CD4-positive, alpha-beta memory T cell (primary cell): ENCODE measurements at regions not wholly inside any gene's neighbourhood (a gene's known extent, or its start where the extent isn't known, plus 50 kb on each side); places are given as distances from the start of the nearest gene placed in this dataset.
"Not testable (repeated sequence)": the region's sequence is repeated elsewhere in the genome, so short reads cannot be mapped to it uniquely, and the experiment has no call there.

Experiments used
- CTCF ChIA-PET: fragments of 350-600 bp; sonication (Branson Sonifier 250); formaldehyde crosslinking; loops from one replicate; lab custom pipeline; 2021; ENCODE audit warnings: inconsistent platforms; ENCODE audit not compliant: partially characterized antibody; lab: Charles Lee
- POLR2A ChIA-PET: fragments of 350-600 bp; sonication (Branson Sonifier 250); formaldehyde crosslinking; loops from one replicate; lab custom pipeline; 2021; ENCODE audit not compliant: partially characterized antibody; lab: Charles Lee
- DNase-seq, 5 donors: peaks; one replicate each; pipeline versions ENCODE4 v3.0.0 to v3.0.0-alpha.2; 2020 to 2022; ENCODE audit warnings: mixed read lengths in 1 of 5
- H3K27ac ChIP-seq: one replicate; pipeline ENCODE4 v1.7.0; 2013; ENCODE audit warnings: low read depth, low read length
- H3K27me3 ChIP-seq: 2 replicates; pipeline ENCODE4 v1.7.0; 2013; ENCODE audit warnings: mild to moderate bottlenecking, low read length, moderate library complexity; ENCODE audit not compliant: insufficient read depth
- H3K36me3 ChIP-seq: 2 replicates; pipeline ENCODE4 v1.7.0; 2013; ENCODE audit warnings: mild to moderate bottlenecking, low read length, moderate library complexity; ENCODE audit not compliant: insufficient read depth
- H3K4me1 ChIP-seq: 2 replicates; pipeline ENCODE4 v1.7.0; 2013; ENCODE audit warnings: mild to moderate bottlenecking, low read length, moderate library complexity; ENCODE audit not compliant: insufficient read depth
- H3K4me3 ChIP-seq, 2 donors: one replicate each; pipeline ENCODE4 v1.7.0; 2013; ENCODE audit warnings: low read length in 2 of 2, mild to moderate bottlenecking in 1 of 2
- H3K9me3 ChIP-seq, 2 donors: one replicate each; pipeline ENCODE4 v1.7.0; 2013; ENCODE audit warnings: low read length in 2 of 2, control low read depth in 1 of 2; ENCODE audit not compliant: control insufficient read depth in 1 of 2
- H3K27ac Mint-ChIP-seq, 7 donors: one replicate each; pipeline ENCODE4 v1.8.0; 2020 to 2021; ENCODE audit warnings: mixed read lengths in 7 of 7, mild to moderate bottlenecking in 6 of 7, inconsistent platforms in 3 of 7, moderate library complexity in 3 of 7
- H3K27me3 Mint-ChIP-seq, 2 donors: one replicate each; pipeline ENCODE4 v1.8.0; 2020 to 2021; ENCODE audit warnings: mixed read lengths in 2 of 2
- H3K36me3 Mint-ChIP-seq, 2 donors: one replicate each; pipeline ENCODE4 v1.8.0; 2020 to 2021; ENCODE audit warnings: mixed read lengths in 2 of 2, inconsistent platforms in 1 of 2, mild to moderate bottlenecking in 1 of 2
- H3K4me1 Mint-ChIP-seq, 4 donors: one replicate each; pipeline ENCODE4 v1.8.0; 2020 to 2021; ENCODE audit warnings: mixed read lengths in 4 of 4, mild to moderate bottlenecking in 1 of 4
- H3K4me3 Mint-ChIP-seq, 8 donors: one replicate each; pipeline ENCODE4 v1.8.0; 2020 to 2021; ENCODE audit warnings: mixed read lengths in 8 of 8, mild to moderate bottlenecking in 7 of 8, moderate library complexity in 6 of 8, inconsistent platforms in 3 of 8
- H3K9me3 Mint-ChIP-seq, 8 donors: one replicate each; pipeline ENCODE4 v1.8.0; 2020 to 2021; ENCODE audit warnings: mixed read lengths in 8 of 8, mild to moderate bottlenecking in 5 of 8, inconsistent platforms in 3 of 8, moderate library complexity in 1 of 8
- intact Hi-C: fragments of 100-400 bp; cut with micrococcal nuclease; formaldehyde crosslinking; loops from one replicate; pipeline ENCODE4 v1.15.1; 2023

DNA sequence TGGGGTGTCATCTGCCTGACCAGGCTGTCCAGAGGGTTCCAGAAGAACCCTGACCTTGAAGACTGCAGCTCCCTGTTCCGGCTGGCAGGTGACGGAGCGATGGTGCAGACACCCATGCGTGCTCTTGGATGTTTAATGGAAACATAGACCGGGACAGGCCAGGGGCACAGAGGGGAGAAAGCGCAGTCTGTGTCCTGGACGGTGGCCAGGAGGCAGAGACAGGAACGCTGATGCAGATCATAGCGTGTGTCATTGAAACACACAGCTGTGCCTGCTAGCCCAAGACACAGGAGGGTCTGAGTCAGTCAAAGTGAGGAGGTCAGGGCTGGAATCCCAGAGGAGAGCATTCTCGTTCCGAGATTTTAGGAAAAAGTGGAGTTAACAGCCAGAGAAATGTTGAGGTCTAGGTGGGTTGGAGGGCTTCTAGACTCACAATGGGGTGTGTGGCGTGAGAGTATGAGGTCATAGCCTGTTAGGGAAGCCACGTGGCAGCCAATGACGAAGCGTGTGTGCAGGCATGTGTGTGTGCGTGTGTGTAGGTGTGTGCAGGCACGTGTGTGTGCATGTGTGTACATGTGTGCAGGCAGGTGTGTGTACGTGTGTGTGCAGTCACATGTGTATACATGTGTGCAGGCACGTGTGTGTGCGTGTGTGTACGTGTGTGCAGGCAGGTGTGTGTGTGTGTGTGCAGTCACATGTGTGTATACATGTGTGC, 167.0 kb downstream of the ERMARD start:
- peaks cover 1 to 5% of the 10 kb centered on the region in 2 donors for H3K27me3 Mint-ChIP-seq

DNA sequence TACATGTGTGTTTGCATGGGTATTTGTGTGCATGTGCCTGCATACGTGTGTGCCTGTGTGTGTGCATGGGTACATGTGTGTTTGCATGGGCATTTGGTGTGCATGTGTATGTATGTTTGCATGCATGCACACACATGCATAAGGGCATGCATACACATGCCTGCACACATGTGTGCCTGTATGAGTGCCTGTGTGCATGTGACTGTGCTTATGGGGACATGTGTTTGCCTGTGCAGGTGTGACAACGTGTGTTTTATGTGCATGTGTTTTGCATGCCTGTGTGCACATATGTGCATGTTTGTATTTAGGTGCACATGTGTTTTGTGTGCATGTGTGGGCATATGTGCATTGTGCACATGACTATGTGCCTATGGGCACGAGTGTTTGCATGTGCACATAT, 165.7 kb downstream of the ERMARD start:
- Mint-ChIP-seq H3K36me3 (no peaks in the 10 kb centered on the region), H3K4me1 (peaks cover 2 to 5% (median 4%) of the 10 kb centered on the region in 4 donors), H3K27me3 (peaks cover 3 to 11% of the 10 kb centered on the region in 2 donors), H3K4me3 (no peak overlapping the region), H3K27ac (no peak overlapping the region), H3K9me3 (no peaks in the 10 kb centered on the region)
- no peak for DNase-seq
- H3K4me1 ChIP-seq, result no peaks in the 10 kb centered on the region
- POLR2A ChIA-PET, result no interaction called here
- CTCF ChIA-PET, result no interaction called here
- intact Hi-C loops, result no loop called here
- no peaks in the 10 kb centered on the region for H3K36me3 ChIP-seq
- H3K27ac ChIP-seq, result no peak overlapping the region
- no peak overlapping the region for H3K4me3 ChIP-seq
- H3K9me3 ChIP-seq, result no peaks in the 10 kb centered on the region
- H3K27me3 ChIP-seq, result no peaks in the 10 kb centered on the region

More for the DNA sequence above, 167.0 kb downstream of the ERMARD start:
- CTCF ChIA-PET, result no interaction called here
- Mint-ChIP-seq H3K9me3 (no peaks in the 10 kb centered on the region), H3K27ac (peak overlapping the region in 1 of 7 donors; percentile 30), H3K4me1 (peaks cover 0 to 4% (median 1%) of the 10 kb centered on the region in 4 donors), H3K36me3 (no peaks in the 10 kb centered on the region), H3K4me3 (no peak overlapping the region)
- no peaks in the 10 kb centered on the region for H3K4me1 ChIP-seq
- no peak overlapping the region for H3K4me3 ChIP-seq
- H3K27ac ChIP-seq, result no peak overlapping the region
- no peaks in the 10 kb centered on the region for H3K27me3 ChIP-seq
- H3K36me3 ChIP-seq, result no peaks in the 10 kb centered on the region
- intact Hi-C loops, result no loop called here
- POLR2A ChIA-PET, result no interaction called here
- DNase-seq, result no peak
- H3K9me3 ChIP-seq, result no peaks in the 10 kb centered on the region

DNA sequence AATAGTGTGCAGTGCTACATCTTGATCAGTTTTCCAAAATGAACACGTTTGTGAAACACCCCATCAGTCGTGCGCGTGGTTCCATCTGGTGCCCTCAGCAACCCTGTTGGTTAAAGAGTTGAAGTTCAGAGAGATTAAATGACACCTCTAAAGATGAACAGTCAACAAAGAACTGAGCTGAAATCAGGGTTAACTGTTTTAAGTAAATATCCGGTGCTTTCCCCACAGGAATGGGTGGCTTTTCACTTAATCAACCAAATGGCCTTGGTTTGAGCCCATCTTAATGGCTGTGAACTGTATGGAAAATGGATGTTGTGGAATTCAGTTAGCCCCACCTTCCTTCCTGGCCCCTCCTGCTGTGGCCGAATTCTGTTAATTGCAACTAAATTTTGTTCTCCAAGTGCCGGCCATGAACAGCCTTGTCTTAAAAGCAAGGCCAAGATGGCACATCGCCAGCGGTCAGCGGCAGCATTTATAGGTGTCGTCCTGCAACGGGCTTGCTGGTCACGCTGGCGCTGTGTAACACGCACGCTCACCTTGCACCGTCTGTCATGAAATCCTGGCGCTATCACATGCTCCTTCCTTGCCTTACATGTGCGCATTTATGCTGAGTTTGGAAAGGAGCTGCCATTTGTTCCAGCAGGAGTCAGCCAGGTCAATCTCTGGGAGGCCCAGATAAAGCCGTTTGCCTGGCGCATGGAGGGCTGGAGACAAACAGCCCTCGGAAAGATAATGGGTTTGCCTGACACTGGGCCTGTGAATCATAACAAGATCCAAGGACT, 164.5 kb downstream of the ERMARD start:
- Mint-ChIP-seq H3K4me3 (no peak overlapping the region), H3K27ac (no peak overlapping the region), H3K36me3 (no peaks in the 10 kb centered on the region), H3K9me3 (no peaks in the 10 kb centered on the region), H3K27me3 (peaks cover 3 to 13% of the 10 kb centered on the region in 2 donors), H3K4me1 (peaks cover 2 to 5% (median 4%) of the 10 kb centered on the region in 4 donors)
- DNase-seq, result no peak
- ChIA-PET POLR2A (no interaction called here), CTCF (no interaction called here)
- H3K27ac ChIP-seq, result no peak overlapping the region
- no peaks in the 10 kb centered on the region for H3K27me3 ChIP-seq
- intact Hi-C loops, result no loop called here
- H3K4me1 ChIP-seq, result no peaks in the 10 kb centered on the region
- no peaks in the 10 kb centered on the region for H3K9me3 ChIP-seq
- no peaks in the 10 kb centered on the region for H3K36me3 ChIP-seq
- H3K4me3 ChIP-seq, result no peak overlapping the region

DNA sequence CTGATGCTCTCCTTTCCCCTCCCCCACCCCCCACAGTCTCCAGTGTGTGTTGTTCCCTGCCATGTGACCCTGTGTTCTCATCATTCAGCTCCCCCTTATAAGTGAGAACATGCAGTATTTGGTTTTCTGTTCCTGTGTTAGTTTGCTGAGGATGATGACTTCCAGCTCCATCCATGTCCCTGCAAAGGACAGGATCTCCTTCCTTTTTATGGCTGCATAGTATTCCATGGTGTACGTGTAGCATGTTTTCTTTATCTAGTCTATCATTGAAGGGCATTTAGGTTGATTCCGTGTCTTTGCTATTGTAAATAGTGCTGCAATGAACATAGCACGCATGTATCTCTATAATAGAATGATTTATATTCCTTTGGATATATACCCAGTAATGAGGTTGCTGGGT, 162.3 kb downstream of the ERMARD start:
- H3K27me3 ChIP-seq, H3K36me3 Mint-ChIP-seq, H3K27ac ChIP-seq, H3K9me3 ChIP-seq, POLR2A ChIA-PET, H3K9me3 Mint-ChIP-seq, DNase-seq, intact Hi-C loops, H3K27ac Mint-ChIP-seq, H3K36me3 ChIP-seq, H3K4me1 Mint-ChIP-seq, H3K4me1 ChIP-seq, H3K4me3 Mint-ChIP-seq, CTCF ChIA-PET, H3K4me3 ChIP-seq: not testable (repeated sequence)
- peaks cover 5 to 14% of the 10 kb centered on the region in 2 donors for H3K27me3 Mint-ChIP-seq

DNA sequence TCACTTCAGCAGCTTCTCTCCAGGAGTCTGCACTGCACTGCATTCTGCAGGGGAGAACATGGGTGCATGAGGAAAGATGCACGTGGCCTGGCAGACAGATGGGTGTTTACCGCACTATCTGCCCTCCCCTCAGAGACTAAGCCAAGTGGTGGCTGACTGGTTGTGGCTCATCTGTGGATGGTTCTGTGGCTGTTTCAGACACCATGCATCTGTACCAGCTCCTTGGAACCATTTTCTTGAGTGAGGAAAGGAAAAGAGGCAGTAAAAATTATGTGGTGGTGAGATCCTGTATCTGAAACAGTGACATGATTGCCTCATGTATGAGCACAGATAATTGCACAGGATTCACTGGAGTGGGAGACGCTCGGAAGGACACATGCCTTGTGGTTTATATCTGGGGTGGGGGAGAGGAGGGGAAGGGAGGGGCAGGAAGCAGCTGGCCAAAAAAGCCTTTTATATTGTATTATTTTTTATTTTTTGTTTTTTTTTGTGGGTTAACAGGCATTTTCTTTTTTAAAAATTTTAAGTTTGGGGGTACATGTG, 161.7 kb downstream of the ERMARD start:
- peaks cover 2 to 5% (median 4%) of the 10 kb centered on the region in 4 donors for H3K4me1 Mint-ChIP-seq
- POLR2A ChIA-PET, result no interaction called here
- Histone ChIP-seq H3K9me3 (no peaks in the 10 kb centered on the region), H3K27ac (no peak overlapping the region), H3K4me3 (no peak overlapping the region), H3K36me3 (no peaks in the 10 kb centered on the region), H3K4me1 (no peaks in the 10 kb centered on the region), H3K27me3 (no peaks in the 10 kb centered on the region)
- H3K4me3 Mint-ChIP-seq, result no peak overlapping the region
- H3K27ac Mint-ChIP-seq, result no peak overlapping the region
- H3K27me3 Mint-ChIP-seq, result peaks cover 5 to 14% of the 10 kb centered on the region in 2 donors
- CTCF ChIA-PET, result no interaction called here
- H3K9me3 Mint-ChIP-seq, result no peaks in the 10 kb centered on the region
- DNase-seq, result no peak
- intact Hi-C loops, result no loop called here
- no peaks in the 10 kb centered on the region for H3K36me3 Mint-ChIP-seq

DNA sequence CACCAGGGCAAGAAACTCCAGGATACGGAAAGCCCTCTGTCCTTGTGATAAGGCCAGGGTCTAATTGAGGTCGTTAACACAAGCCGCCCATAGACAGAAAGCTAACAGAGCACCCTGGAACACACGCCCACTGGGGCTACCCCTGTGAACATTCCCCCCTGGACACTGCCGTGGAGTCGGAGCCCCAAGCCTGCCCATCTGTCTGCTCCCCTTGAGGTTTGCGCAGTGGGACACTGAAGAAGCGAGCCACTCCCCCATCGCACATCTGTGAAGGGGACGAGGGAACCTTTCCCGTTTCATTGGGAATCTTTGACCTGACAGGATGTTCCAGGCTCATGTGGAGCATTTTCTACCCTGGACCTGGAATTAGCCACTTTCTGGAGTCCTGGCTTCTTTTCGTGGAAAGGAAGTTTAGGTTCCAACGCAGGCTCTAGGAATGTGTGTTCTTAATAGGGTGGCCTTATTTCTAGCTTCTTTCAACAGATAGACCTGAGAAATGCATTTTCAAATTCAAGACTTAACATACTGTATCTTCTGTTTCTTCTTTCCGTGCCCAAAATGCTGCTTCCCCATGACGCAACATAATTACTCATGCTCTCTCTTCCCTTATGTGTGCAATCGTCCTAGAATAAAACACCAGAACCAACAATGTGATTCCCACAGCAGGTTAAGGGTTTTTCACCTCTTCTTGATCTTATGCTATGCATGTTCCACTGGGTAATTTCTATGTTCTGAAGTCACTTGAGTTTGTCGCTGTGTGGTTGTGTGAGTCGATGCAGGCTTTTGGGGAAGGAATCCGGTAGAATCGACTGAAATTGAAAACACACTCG, 161.1 kb downstream of the ERMARD start:
- POLR2A ChIA-PET, result no interaction called here
- DNase-seq, result no peak

More for the DNA sequence above, 161.1 kb downstream of the ERMARD start:
- H3K36me3 Mint-ChIP-seq, result no peaks in the 10 kb centered on the region
- Histone ChIP-seq H3K9me3 (no peaks in the 10 kb centered on the region), H3K27me3 (no peaks in the 10 kb centered on the region), H3K36me3 (no peaks in the 10 kb centered on the region), H3K4me3 (no peak overlapping the region), H3K4me1 (no peaks in the 10 kb centered on the region), H3K27ac (no peak overlapping the region)
- H3K27ac Mint-ChIP-seq, result no peak overlapping the region
- H3K27me3 Mint-ChIP-seq, result peaks cover 5 to 14% of the 10 kb centered on the region in 2 donors
- intact Hi-C loops, result no loop called here
- no peaks in the 10 kb centered on the region for H3K9me3 Mint-ChIP-seq
- CTCF ChIA-PET, result no interaction called here
- peaks cover 2 to 5% (median 4%) of the 10 kb centered on the region in 4 donors for H3K4me1 Mint-ChIP-seq
- H3K4me3 Mint-ChIP-seq, result no peak overlapping the region
